ENCODE measurements at regions not wholly inside any gene's neighbourhood (a gene's known extent, or its start where the extent isn't known, plus 50 kb on each side); places are given as distances from the start of the nearest gene placed in this dataset.

DNA sequence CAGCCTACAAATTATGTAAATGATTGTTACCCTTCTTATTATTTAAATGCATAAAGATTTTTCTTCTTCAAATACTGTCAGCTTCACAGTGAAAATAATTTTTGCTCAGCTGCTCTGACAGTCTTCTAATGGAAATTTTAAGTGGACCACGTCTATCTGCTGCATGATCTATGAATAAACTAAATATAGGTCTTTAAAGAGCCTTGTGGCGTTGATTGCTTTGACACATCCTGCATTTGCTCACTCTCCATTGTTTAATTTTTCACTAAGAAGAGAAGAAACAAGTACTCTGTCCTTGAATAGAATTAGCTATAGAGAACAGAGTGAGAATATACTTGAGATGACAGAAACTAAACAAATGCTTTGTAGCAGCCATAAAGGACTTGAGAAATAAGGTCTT is 826.1 kb downstream of the MRPL39 start:
- H3K79me2 ChIP-seq (ENCODE audit: insufficient read depth, low read depth): no peaks in the 10 kb centered on the region
- no peaks in the 10 kb centered on the region for H3K4me1 ChIP-seq (ENCODE audit: low read depth, poor library complexity, severe bottlenecking)
- no peaks in the 10 kb centered on the region for H4K20me1 ChIP-seq (ENCODE audit: insufficient read depth)
- no peak overlapping the region for H3K4me2 ChIP-seq
- no peak overlapping the region for H2AFZ ChIP-seq (ENCODE audit: low read depth)
- no peaks in the 10 kb centered on the region for H3K27me3 ChIP-seq (ENCODE audit: insufficient read depth, low read depth)
- no peak overlapping the region for H3K4me3 ChIP-seq (IDR thresholded peaks at IDR 0.05; ENCODE audit: insufficient read depth, low read depth, low read length)
- TF ChIP-seq, protein P1, sequence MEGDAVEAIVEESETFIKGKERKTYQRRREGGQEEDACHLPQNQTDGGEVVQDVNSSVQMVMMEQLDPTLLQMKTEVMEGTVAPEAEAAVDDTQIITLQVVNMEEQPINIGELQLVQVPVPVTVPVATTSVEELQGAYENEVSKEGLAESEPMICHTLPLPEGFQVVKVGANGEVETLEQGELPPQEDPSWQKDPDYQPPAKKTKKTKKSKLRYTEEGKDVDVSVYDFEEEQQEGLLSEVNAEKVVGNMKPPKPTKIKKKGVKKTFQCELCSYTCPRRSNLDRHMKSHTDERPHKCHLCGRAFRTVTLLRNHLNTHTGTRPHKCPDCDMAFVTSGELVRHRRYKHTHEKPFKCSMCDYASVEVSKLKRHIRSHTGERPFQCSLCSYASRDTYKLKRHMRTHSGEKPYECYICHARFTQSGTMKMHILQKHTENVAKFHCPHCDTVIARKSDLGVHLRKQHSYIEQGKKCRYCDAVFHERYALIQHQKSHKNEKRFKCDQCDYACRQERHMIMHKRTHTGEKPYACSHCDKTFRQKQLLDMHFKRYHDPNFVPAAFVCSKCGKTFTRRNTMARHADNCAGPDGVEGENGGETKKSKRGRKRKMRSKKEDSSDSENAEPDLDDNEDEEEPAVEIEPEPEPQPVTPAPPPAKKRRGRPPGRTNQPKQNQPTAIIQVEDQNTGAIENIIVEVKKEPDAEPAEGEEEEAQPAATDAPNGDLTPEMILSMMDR (conservative IDR thresholded peaks at IDR 0.05; ENCODE audit: low read depth, low read length): no peak
- no peaks in the 10 kb centered on the region for H3K36me3 ChIP-seq (ENCODE audit: insufficient read depth)
- H3K9ac ChIP-seq: no peak overlapping the region
- H3K27ac ChIP-seq: no peak overlapping the region

DNA sequence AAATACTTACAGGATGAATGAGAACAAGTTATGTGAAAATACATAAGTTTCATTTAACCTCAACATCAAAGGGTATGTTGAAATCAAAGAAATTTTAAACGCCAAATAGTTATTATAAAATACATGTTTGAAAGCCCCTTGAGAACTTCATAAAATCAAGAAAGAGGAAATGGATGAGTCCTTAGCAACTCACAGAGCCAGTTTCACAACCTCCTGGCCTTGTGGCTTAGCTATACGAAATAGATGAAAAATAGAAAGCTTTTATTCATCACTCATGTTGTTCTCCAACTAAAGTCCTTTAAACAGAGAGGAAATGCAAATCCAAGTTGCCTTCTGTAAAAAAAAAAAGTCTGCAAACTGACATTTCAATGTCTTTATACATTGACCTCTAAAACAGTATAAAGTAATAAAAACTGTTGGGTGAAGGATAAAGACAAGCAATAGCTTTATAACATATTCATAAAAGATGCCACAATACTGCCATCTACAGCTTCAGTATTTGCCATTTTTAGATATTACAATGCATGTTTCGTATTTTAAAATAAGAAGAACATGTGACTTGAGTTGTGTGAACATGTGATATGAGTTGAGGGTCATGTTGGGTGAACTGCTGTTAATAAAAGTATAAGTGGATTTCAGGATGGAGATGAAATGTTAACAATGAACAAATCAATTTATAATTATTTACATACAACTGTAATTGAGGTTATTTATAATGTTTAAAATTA is 847.8 kb downstream of the MRPL39 start:
- Histone ChIP-seq H2AFZ (ENCODE audit: low read depth) (no peak overlapping the region), H4K20me1 (ENCODE audit: insufficient read depth) (no peaks in the 10 kb centered on the region)

GRCh38 chr21:24738063-24738462 is 869.2 kb downstream of the MRPL39 start:
- no peak overlapping the region for H3K4me3 ChIP-seq (IDR thresholded peaks at IDR 0.05; ENCODE audit: insufficient read depth, low read depth, low read length)
- H4K20me1 ChIP-seq (ENCODE audit: insufficient read depth): no peaks in the 10 kb centered on the region
- no peaks in the 10 kb centered on the region for H3K4me1 ChIP-seq (ENCODE audit: low read depth, poor library complexity, severe bottlenecking)
- TF ChIP-seq, protein P1 (conservative IDR thresholded peaks at IDR 0.05; ENCODE audit: low read depth, low read length): no peak
- no peak overlapping the region for H3K27ac ChIP-seq
- H3K36me3 ChIP-seq (ENCODE audit: insufficient read depth): no peaks in the 10 kb centered on the region
- H2AFZ ChIP-seq (ENCODE audit: low read depth): no peak overlapping the region
- H3K4me2 ChIP-seq: no peak overlapping the region
- H3K27me3 ChIP-seq (ENCODE audit: insufficient read depth, low read depth): no peaks in the 10 kb centered on the region
- no peaks in the 10 kb centered on the region for H3K79me2 ChIP-seq (ENCODE audit: insufficient read depth, low read depth)
- no peak overlapping the region for H3K9ac ChIP-seq

More for the DNA sequence above, 847.8 kb downstream of the MRPL39 start:
- Histone ChIP-seq H3K27me3 (ENCODE audit: insufficient read depth, low read depth) (no peaks in the 10 kb centered on the region), H3K4me3 (IDR thresholded peaks at IDR 0.05; ENCODE audit: insufficient read depth, low read depth, low read length) (no peak overlapping the region), H3K36me3 (ENCODE audit: insufficient read depth) (no peaks in the 10 kb centered on the region), H3K9ac (no peak overlapping the region), H3K27ac (no peak overlapping the region), H3K79me2 (ENCODE audit: insufficient read depth, low read depth) (no peaks in the 10 kb centered on the region), H3K4me2 (no peak overlapping the region), H3K4me1 (ENCODE audit: low read depth, poor library complexity, severe bottlenecking) (no peaks in the 10 kb centered on the region)
- TF ChIP-seq, protein P1 (conservative IDR thresholded peaks at IDR 0.05; ENCODE audit: low read depth, low read length): no peak

GRCh38 chr21:24737296-24737850 is 869.9 kb downstream of the MRPL39 start:
- H3K27ac ChIP-seq: no peak overlapping the region
- H3K79me2 ChIP-seq (ENCODE audit: insufficient read depth, low read depth): no peaks in the 10 kb centered on the region
- H2AFZ ChIP-seq (ENCODE audit: low read depth): no peak overlapping the region
- H3K4me3 ChIP-seq (IDR thresholded peaks at IDR 0.05; ENCODE audit: insufficient read depth, low read depth, low read length): no peak overlapping the region
- TF ChIP-seq, protein P1 (conservative IDR thresholded peaks at IDR 0.05; ENCODE audit: low read depth, low read length): no peak
- no peaks in the 10 kb centered on the region for H4K20me1 ChIP-seq (ENCODE audit: insufficient read depth)
- H3K4me2 ChIP-seq: no peak overlapping the region
- H3K27me3 ChIP-seq (ENCODE audit: insufficient read depth, low read depth): no peaks in the 10 kb centered on the region
- H3K36me3 ChIP-seq (ENCODE audit: insufficient read depth): no peaks in the 10 kb centered on the region
- H3K9ac ChIP-seq: no peak overlapping the region
- H3K4me1 ChIP-seq (ENCODE audit: low read depth, poor library complexity, severe bottlenecking): no peaks in the 10 kb centered on the region
